Activated B cell treated with CpG ODN at 0.5 μM for 24 hours (primary cell): ENCODE measurements at regions not wholly inside any gene's neighbourhood (a gene's known extent, or its start where the extent isn't known, plus 50 kb on each side); places are given as distances from the start of the nearest gene placed in this dataset.

ENCODE experiments used
- ATAC-seq: fragments of 200-7000 bp; cut with Tn5 transposase; one replicate; pipeline ENCODE4 v1.10.0; 2021; ENCODE audit warnings: low read depth, mild to moderate bottlenecking, moderate library complexity
- CTCF ChIA-PET: fragments of 350-600 bp; sonication (Branson Sonifier 250); formaldehyde crosslinking; loops from one replicate; lab custom pipeline; 2021; ENCODE audit warnings: antibody characterized with exemption; lab: Charles Lee
- POLR2A ChIA-PET: fragments of 350-600 bp; sonication (Branson Sonifier 250); formaldehyde crosslinking; loops from one replicate; lab custom pipeline; 2021; ENCODE audit warnings: antibody characterized with exemption; lab: Charles Lee
- DNase-seq: peaks from one replicate; pipeline ENCODE4 v3.0.0; 2022
- H3K27ac Mint-ChIP-seq: one replicate; pipeline ENCODE4 v1.8.0; 2020; ENCODE audit warnings: mixed read lengths
- H3K27me3 Mint-ChIP-seq: one replicate; pipeline ENCODE4 v1.8.0; 2021; ENCODE audit warnings: mixed read lengths
- H3K36me3 Mint-ChIP-seq: one replicate; pipeline ENCODE4 v1.8.0; 2021; ENCODE audit warnings: low read depth, mixed read lengths
- H3K4me1 Mint-ChIP-seq: one replicate; pipeline ENCODE4 v1.8.0; 2021; ENCODE audit warnings: mixed read lengths
- H3K4me3 Mint-ChIP-seq: one replicate; pipeline ENCODE4 v1.8.0; 2020; ENCODE audit warnings: mild to moderate bottlenecking, mixed read lengths
- H3K9me3 Mint-ChIP-seq: one replicate; pipeline ENCODE4 v1.8.0; 2020; ENCODE audit warnings: mixed read lengths
- CTCF ChIP-seq: fragments of 200-600 bp; IDR thresholded peaks from one replicate; pipeline ENCODE4 v1.8.0; 2022; ENCODE audit warnings: antibody characterized with exemption, mild to moderate bottlenecking
- intact Hi-C: fragments of 100-400 bp; cut with micrococcal nuclease; formaldehyde crosslinking; loops from one replicate; pipeline ENCODE4 v1.15.1; 2024

DNA sequence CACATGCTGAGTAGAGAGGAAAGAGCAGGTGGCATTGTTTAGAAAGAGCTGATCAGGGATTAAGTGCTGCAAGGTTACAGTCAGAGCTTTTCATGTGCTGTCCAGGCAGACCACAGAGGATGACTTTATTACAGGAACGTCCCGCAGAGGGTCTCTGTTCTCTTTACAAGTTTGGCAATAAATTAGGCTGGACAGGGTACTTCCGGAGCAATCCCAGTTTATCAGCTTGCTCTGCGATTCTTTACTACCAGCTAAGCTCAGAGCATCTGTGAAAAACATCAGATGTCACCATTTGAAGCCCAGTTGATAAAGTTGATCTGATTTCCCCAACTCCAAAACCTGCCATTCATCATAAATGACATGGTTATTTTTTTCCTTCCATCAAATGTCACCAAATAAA is 633.1 kb downstream of the NLGN4X start:
- H3K27ac Mint-ChIP-seq: no peak overlapping the region
- H3K36me3 Mint-ChIP-seq: no peaks in the 10 kb centered on the region
- ATAC-seq (no peak), DNase-seq (no peak)
- H3K27me3 Mint-ChIP-seq: no peaks in the 10 kb centered on the region
- H3K9me3 Mint-ChIP-seq: peaks cover 4% of the 10 kb centered on the region
- CTCF ChIA-PET: no interaction called here
- no peak overlapping the region for H3K4me3 Mint-ChIP-seq
- no peak for TF ChIP-seq CTCF
- H3K4me1 Mint-ChIP-seq: no peaks in the 10 kb centered on the region
- intact Hi-C loops: no loop called here
- POLR2A ChIA-PET: no interaction called here

GRCh38 chrX:5586726-5587125 is 641.9 kb downstream of the NLGN4X start:
- CTCF ChIA-PET: no interaction called here
- H3K4me3 Mint-ChIP-seq: no peak overlapping the region
- ATAC-seq: no peak
- H3K9me3 Mint-ChIP-seq: no peaks in the 10 kb centered on the region
- POLR2A ChIA-PET: no interaction called here
- DNase-seq: no peak
- H3K27ac Mint-ChIP-seq: no peak overlapping the region
- peaks cover 2% of the 10 kb centered on the region for H3K4me1 Mint-ChIP-seq
- no peaks in the 10 kb centered on the region for H3K27me3 Mint-ChIP-seq
- intact Hi-C loops: no loop called here
- no peaks in the 10 kb centered on the region for H3K36me3 Mint-ChIP-seq
- TF ChIP-seq CTCF: no peak

GRCh38 chrX:5575407-5575806 is 653.3 kb downstream of the NLGN4X start:
- Mint-ChIP-seq H3K9me3 (no peaks in the 10 kb centered on the region), H3K4me1 (no peaks in the 10 kb centered on the region), H3K27me3 (no peaks in the 10 kb centered on the region), H3K4me3 (no peak overlapping the region), H3K36me3 (no peaks in the 10 kb centered on the region), H3K27ac (no peak overlapping the region)
- ATAC-seq: no peak
- CTCF ChIA-PET: no interaction called here
- POLR2A ChIA-PET: no interaction called here
- intact Hi-C loops: no loop called here
- DNase-seq: no peak
- no peak for TF ChIP-seq CTCF

GRCh38 chrX:5568934-5569333 is 659.7 kb downstream of the NLGN4X start:
- intact Hi-C loops: no loop called here
- Mint-ChIP-seq H3K9me3 (no peaks in the 10 kb centered on the region), H3K27ac (no peak overlapping the region), H3K27me3 (no peaks in the 10 kb centered on the region), H3K4me1 (no peaks in the 10 kb centered on the region), H3K4me3 (no peak overlapping the region), H3K36me3 (no peaks in the 10 kb centered on the region)
- DNase-seq (no peak), ATAC-seq (no peak)
- ChIA-PET POLR2A (no interaction called here), CTCF (no interaction called here)
- no peak for TF ChIP-seq CTCF

GRCh38 chrX:5559386-5559785 is 669.3 kb downstream of the NLGN4X start:
- ChIA-PET POLR2A (no interaction called here), CTCF (no interaction called here)
- no peaks in the 10 kb centered on the region for H3K36me3 Mint-ChIP-seq
- ATAC-seq (no peak), DNase-seq (no peak)
- no peak for TF ChIP-seq CTCF
- no peaks in the 10 kb centered on the region for H3K27me3 Mint-ChIP-seq
- H3K9me3 Mint-ChIP-seq: peaks cover 11% of the 10 kb centered on the region
- intact Hi-C loops: no loop called here
- no peak overlapping the region for H3K4me3 Mint-ChIP-seq
- H3K4me1 Mint-ChIP-seq: no peaks in the 10 kb centered on the region
- H3K27ac Mint-ChIP-seq: no peak overlapping the region
